H1 (cell line): ENCODE measurements at regions not wholly inside any gene's neighbourhood (a gene's known extent, or its start where the extent isn't known, plus 50 kb on each side); places are given as distances from the start of the nearest gene placed in this dataset.

Source experiments
- CTCF ChIA-PET: fragments of 300-600 bp; sonication (Branson Sonifier 250); formaldehyde crosslinking; loops from one replicate; lab custom pipeline; 2021; ENCODE audit not compliant: partially characterized antibody; lab: Charles Lee
- POLR2A ChIA-PET: fragments of 300-600 bp; sonication (Branson Sonifier 250); formaldehyde crosslinking; loops from one replicate; lab custom pipeline; 2021; ENCODE audit warnings: inconsistent platforms; ENCODE audit not compliant: partially characterized antibody; lab: Charles Lee
- DNase-seq, 2 experiments: peaks; one replicate each; pipeline versions ENCODE4 v3.0.0 to v3.0.0-alpha.2; 2010 to 2022; ENCODE audit warnings: low spot score in 2 of 2, low read depth in 1 of 2, mixed read lengths in 1 of 2
- FAIRE-seq: peaks from 2 replicates; lab custom pipeline; 2011; peaks lifted over from hg19 to GRCh38; lab: Jason Lieb, UNC
- H2AFZ ChIP-seq: 2 replicates; pipeline ENCODE4 v1.8.1; 2012; ENCODE audit warnings: low read length, inconsistent platforms
- H2AK5ac ChIP-seq: 2 replicates; pipeline ENCODE4 v1.6.1; 2013; ENCODE audit warnings: low read depth, low read length
- H2BK120ac ChIP-seq: replicated peaks from 2 replicates; pipeline ENCODE3; 2013; ENCODE audit warnings: low read depth, low read length, inconsistent platforms
- H2BK12ac ChIP-seq: 2 replicates; pipeline ENCODE4 v1.6.1; 2013; ENCODE audit warnings: low read depth, low read length
- H2BK15ac ChIP-seq: 2 replicates; pipeline ENCODE4 v1.6.1; 2013; ENCODE audit warnings: low read length
- H2BK20ac ChIP-seq: 2 replicates; pipeline ENCODE4 v1.6.1; 2013; ENCODE audit warnings: low read length
- H2BK5ac ChIP-seq: 2 replicates; pipeline ENCODE4 v1.6.1; 2013; ENCODE audit warnings: low read depth, low read length
- H3K14ac ChIP-seq: 2 replicates; pipeline ENCODE4 v1.6.1; 2013; ENCODE audit warnings: inconsistent platforms; ENCODE audit not compliant: insufficient read length
- H3K18ac ChIP-seq: 2 replicates; pipeline ENCODE4 v1.6.1; 2013; ENCODE audit warnings: low read length; ENCODE audit errors: extremely low read depth
- H3K23ac ChIP-seq: 2 replicates; pipeline ENCODE4 v1.6.1; 2013; ENCODE audit warnings: inconsistent platforms; ENCODE audit not compliant: insufficient read length
- H3K23me2 ChIP-seq: 2 replicates; pipeline ENCODE4 v1.6.1; 2013; ENCODE audit warnings: low read depth, low read length
- H3K27ac ChIP-seq: 2 replicates; pipeline ENCODE4 v1.6.1; 2011; ENCODE audit warnings: low read depth, low read length, inconsistent platforms
- H3K27me3 ChIP-seq, 4 experiments: replicated peaks in 1 of 4; 1 replicate in 1 of 4; 2 replicates in 3 of 4; pipeline versions ENCODE4 v1.6.1 to v1.8.1; 2011 to 2013; ENCODE audit warnings: low read length in 3 of 4, mild to moderate bottlenecking in 3 of 4, inconsistent platforms in 2 of 4, mixed read lengths in 2 of 4, moderate library complexity in 1 of 4; ENCODE audit not compliant: control insufficient read depth in 3 of 4, insufficient read depth in 3 of 4; ENCODE audit errors: extremely low read depth in 1 of 4
- H3K36me3 ChIP-seq, 4 experiments: 2 replicates each; pipeline versions ENCODE4 v1.6.1 to v1.8.1; 2011 to 2013; ENCODE audit warnings: mild to moderate bottlenecking in 4 of 4, low read length in 3 of 4, moderate library complexity in 2 of 4, control low read depth in 1 of 4, inconsistent platforms in 1 of 4; ENCODE audit not compliant: insufficient read depth in 4 of 4, control insufficient read depth in 2 of 4
- H3K4ac ChIP-seq: replicated peaks from 2 replicates; pipeline ENCODE3; 2013; ENCODE audit warnings: low read length, low read depth, mixed read lengths, inconsistent platforms; ENCODE audit not compliant: insufficient read length
- H3K4me1 ChIP-seq, 4 experiments: replicated peaks in 1 of 4; 1 replicate in 1 of 4; 2 replicates in 3 of 4; pipeline versions ENCODE4 v1.6.1 to v1.8.1; 2011 to 2013; ENCODE audit warnings: low read length in 3 of 4, inconsistent platforms in 2 of 4, mixed read lengths in 1 of 4; ENCODE audit not compliant: insufficient read depth in 4 of 4, control insufficient read depth in 3 of 4
- H3K4me2 ChIP-seq, 2 experiments: 2 replicates each; pipeline versions ENCODE4 v1.6.1 to v1.8.1; 2011 to 2013; ENCODE audit warnings: low read depth in 2 of 2, low read length in 2 of 2, control low read depth in 1 of 2, inconsistent platforms in 1 of 2, mild to moderate bottlenecking in 1 of 2; ENCODE audit not compliant: insufficient read depth in 1 of 2
- H3K4me3 ChIP-seq, 4 experiments: fragments of 200-600, 300-600 bp in 1 of 4; sonication (generic), shearing (Covaris generic), sonication (Bioruptor Twin) in 1 of 4; 2 replicates each; pipeline versions ENCODE4 v1.5.1 to v1.8.1; 2011 to 2016; ENCODE audit warnings: low read length in 4 of 4, low read depth in 3 of 4, control low read depth in 2 of 4, inconsistent platforms in 2 of 4, mild to moderate bottlenecking in 2 of 4, mixed read lengths in 1 of 4, moderate library complexity in 1 of 4; ENCODE audit not compliant: insufficient read depth in 2 of 4; ENCODE audit errors: extremely low read depth in 1 of 4
- H3K56ac ChIP-seq: replicated peaks from 2 replicates; pipeline ENCODE3; 2013; ENCODE audit warnings: low read depth, mild to moderate bottlenecking, mixed read lengths, low read length, inconsistent platforms; ENCODE audit not compliant: insufficient read length
- H3K79me1 ChIP-seq: 2 replicates; pipeline ENCODE4 v1.6.1; 2013; ENCODE audit warnings: low read depth, low read length, control low read depth
- H3K79me2 ChIP-seq, 2 experiments: 2 replicates each; pipeline versions ENCODE4 v1.6.1 to v1.8.1; 2012 to 2013; ENCODE audit warnings: low read length in 2 of 2, mild to moderate bottlenecking in 2 of 2, inconsistent platforms in 1 of 2; ENCODE audit not compliant: insufficient read depth in 2 of 2, control insufficient read depth in 1 of 2
- H3K9ac ChIP-seq, 4 experiments: replicated peaks in 1 of 4; 1 replicate in 1 of 4; 2 replicates in 3 of 4; pipeline versions ENCODE4 v1.6.1 to v1.8.1; 2011 to 2013; ENCODE audit warnings: low read depth in 3 of 4, low read length in 3 of 4, control low read depth in 2 of 4, mild to moderate bottlenecking in 2 of 4, moderate library complexity in 2 of 4, inconsistent platforms in 1 of 4; ENCODE audit errors: extremely low read depth in 1 of 4
- H3K9me3 ChIP-seq, 2 experiments: 2 replicates each; pipeline versions ENCODE4 v1.6.1 to v1.8.1; 2012 to 2013; ENCODE audit warnings: mild to moderate bottlenecking in 2 of 2, moderate library complexity in 2 of 2, control low read depth in 1 of 2, inconsistent platforms in 1 of 2, low read depth in 1 of 2, low read length in 1 of 2, mixed read lengths in 1 of 2; ENCODE audit not compliant: insufficient read depth in 2 of 2
- H4K20me1 ChIP-seq, 2 experiments: replicated peaks in 1 of 2; 2 replicates each; pipeline versions ENCODE3 to v1.8.1; 2011 to 2013; ENCODE audit warnings: inconsistent platforms in 2 of 2, low read length in 2 of 2, mild to moderate bottlenecking in 1 of 2; ENCODE audit not compliant: insufficient read depth in 2 of 2, control insufficient read depth in 1 of 2
- H4K5ac ChIP-seq: 2 replicates; pipeline ENCODE4 v1.6.1; 2013; ENCODE audit warnings: low read length, low read depth, mixed read lengths, inconsistent platforms; ENCODE audit not compliant: insufficient read length
- H4K8ac ChIP-seq: 2 replicates; pipeline ENCODE4 v1.8.0; 2013; ENCODE audit warnings: mild to moderate bottlenecking, moderate library complexity, low read length, inconsistent platforms; ENCODE audit not compliant: insufficient read depth; ENCODE audit errors: extremely low read depth
- H4K91ac ChIP-seq: replicated peaks from 2 replicates; pipeline ENCODE3; 2013; ENCODE audit warnings: low read length, mixed read lengths, inconsistent platforms; ENCODE audit not compliant: insufficient read length
- BACH1 ChIP-seq: IDR thresholded peaks from 2 replicates; pipeline ENCODE4 v1.6.1; 2012; ENCODE audit warnings: low read length, improper control_type of control experiment
- EGR1 ChIP-seq: IDR thresholded peaks from 2 replicates; pipeline ENCODE4 v1.6.1; 2011; ENCODE audit warnings: low read depth, low read length, borderline replicate concordance
- EP300 ChIP-seq, 2 experiments: IDR thresholded peaks; 1 replicate in 1 of 2; 2 replicates in 1 of 2; pipeline ENCODE4 v1.6.1; 2011 to 2012; ENCODE audit warnings: low read depth in 2 of 2, low read length in 2 of 2, mild to moderate bottlenecking in 2 of 2, borderline replicate concordance in 1 of 2, inconsistent platforms in 1 of 2, moderate library complexity in 1 of 2
- EZH2 ChIP-seq: fragments of 200-600 bp; sonication (generic); IDR thresholded peaks from 2 replicates; pipeline ENCODE4 v1.7.1; 2012; ENCODE audit warnings: low read depth, mild to moderate bottlenecking, moderate library complexity, low read length, inconsistent platforms; ENCODE audit not compliant: severe bottlenecking
- GABPA ChIP-seq: IDR thresholded peaks from 2 replicates; pipeline ENCODE4 v1.6.1; 2011; ENCODE audit warnings: mild to moderate bottlenecking, low read length, moderate library complexity, borderline replicate concordance; ENCODE audit not compliant: insufficient read depth
- GTF2F1 ChIP-seq: IDR thresholded peaks from 2 replicates; pipeline ENCODE4 v1.6.1; 2012; ENCODE audit warnings: low read depth, low read length, improper control_type of control experiment, borderline replicate concordance
- JUN ChIP-seq: IDR thresholded peaks from 2 replicates; pipeline ENCODE4 v1.6.1; 2011; ENCODE audit warnings: low read depth, mild to moderate bottlenecking, improper control_type of control experiment, low read length
- MAX ChIP-seq: IDR thresholded peaks from 2 replicates; pipeline ENCODE4 v1.6.1; 2012; ENCODE audit warnings: inconsistent platforms
- NANOG ChIP-seq: IDR thresholded peaks from 2 replicates; pipeline ENCODE4 v1.6.1; 2011; ENCODE audit warnings: low read length, low read depth, mild to moderate bottlenecking, inconsistent platforms; ENCODE audit not compliant: insufficient read depth, poor library complexity, severe bottlenecking
- NRF1 ChIP-seq: IDR thresholded peaks from 2 replicates; pipeline ENCODE4 v1.6.1; 2011; ENCODE audit warnings: mild to moderate bottlenecking, low read depth, low read length, improper control_type of control experiment
- POLR2A ChIP-seq, 2 experiments: IDR thresholded peaks; 1 replicate in 1 of 2; 2 replicates in 1 of 2; pipeline ENCODE4 v1.6.1; 2011; ENCODE audit warnings: low read depth in 2 of 2, low read length in 2 of 2, mild to moderate bottlenecking in 2 of 2; ENCODE audit errors: control extremely low read depth in 1 of 2
- RXRA ChIP-seq: IDR thresholded peaks from 2 replicates; pipeline ENCODE4 v1.6.1; 2011; ENCODE audit warnings: low read depth, mild to moderate bottlenecking, low read length, moderate library complexity; ENCODE audit not compliant: insufficient read depth
- SP4 ChIP-seq: IDR thresholded peaks from 2 replicates; pipeline ENCODE4 v1.6.1; 2012; ENCODE audit warnings: low read length, inconsistent platforms
- TCF12 ChIP-seq: IDR thresholded peaks from 2 replicates; pipeline ENCODE4 v1.6.1; 2011; ENCODE audit warnings: low read depth, mild to moderate bottlenecking, low read length
- YY1 ChIP-seq: IDR thresholded peaks from 2 replicates; pipeline ENCODE4 v1.6.1; 2011; ENCODE audit warnings: low read depth, mild to moderate bottlenecking, low read length
- ZNF274 ChIP-seq: IDR thresholded peaks from 2 replicates; pipeline ENCODE4 v1.7.0; 2012; ENCODE audit warnings: low read length, borderline replicate concordance; ENCODE audit errors: extremely low read depth
- WGBS, 2 experiments: shearing (Covaris generic) in 1 of 2; methylation state at CpG; one replicate each; pipeline versions ENCODE4 v1.1.6 to v1.1.7; 2013 to 2015; ENCODE audit warnings: low lambda C conversion rate in 2 of 2, mixed read lengths in 2 of 2, inconsistent platforms in 1 of 2, low coverage in 1 of 2, missing lambda C conversion rate in 1 of 2; ENCODE audit not compliant: insufficient replicate concordance in 2 of 2, insufficient coverage in 1 of 2, insufficient read length in 1 of 2; ENCODE audit errors: extremely low coverage in 1 of 2, missing lambda C conversion rate in 1 of 2; 5-methylcytosine and 5-hydroxymethylcytosine counted together

- no peak overlapping the region for H3K56ac ChIP-seq
- no peaks in the 10 kb centered on the region for H3K23me2 ChIP-seq
- H2BK20ac ChIP-seq = no peak overlapping the region
- H3K4me3 ChIP-seq = no peak overlapping the region
- H4K8ac ChIP-seq = no peak overlapping the region
- no peak overlapping the region for H3K4ac ChIP-seq
- H3K23ac ChIP-seq = no peak overlapping the region
- H4K5ac ChIP-seq = no peak overlapping the region
- no peaks in the 10 kb centered on the region for H3K9me3 ChIP-seq
- DNase-seq (no peak), FAIRE-seq (no peak)
- H2BK12ac ChIP-seq = no peak overlapping the region
- WGBS, 2 experiments = 88% methylated on average over 1 of the region's 1 CpG; no CpG with 5 or more reads in 1 of the 2 experiments
- H3K79me2 ChIP-seq = no peaks in the 10 kb centered on the region
- no peak overlapping the region for H3K18ac ChIP-seq
- no peak overlapping the region for H3K4me2 ChIP-seq
- no peak overlapping the region for H3K14ac ChIP-seq
- H2BK15ac ChIP-seq = no peak overlapping the region
- H2BK5ac ChIP-seq = no peak overlapping the region
- H3K79me1 ChIP-seq = no peaks in the 10 kb centered on the region
- H3K36me3 ChIP-seq = no peaks in the 10 kb centered on the region
- H2AFZ ChIP-seq = no peak overlapping the region
- H4K20me1 ChIP-seq = no peaks in the 10 kb centered on the region
- no peaks in the 10 kb centered on the region for H3K27me3 ChIP-seq
- H3K27ac ChIP-seq = no peak overlapping the region
- no peaks in the 10 kb centered on the region for H3K4me1 ChIP-seq
- POLR2A ChIA-PET = no interaction called here
- no peak overlapping the region for H2AK5ac ChIP-seq
- H4K91ac ChIP-seq = no peak overlapping the region
- no peak overlapping the region for H2BK120ac ChIP-seq
- no peak overlapping the region for H3K9ac ChIP-seq
- CTCF ChIA-PET = no interaction called here
- TF ChIP-seq JUN = no peak
- no peak for TF ChIP-seq EP300 (IDR thresholded peaks at IDR 0.05; ENCODE audit: borderline replicate concordance in 1 of 2, low read depth in 2 of 2, low read length in 2 of 2)
- no peak for TF ChIP-seq RXRA
- no peak for TF ChIP-seq TCF12
- TF ChIP-seq EZH2 = no peak
- TF ChIP-seq MAX = no peak
- no peak for TF ChIP-seq ZNF274
- no peak for TF ChIP-seq NRF1
- no peak for TF ChIP-seq NANOG
- no peak for TF ChIP-seq EGR1
- TF ChIP-seq BACH1 = no peak
- TF ChIP-seq YY1 = no peak
- no peak for TF ChIP-seq POLR2A (IDR thresholded peaks at IDR 0.05; ENCODE audit: control extremely low read depth in 1 of 2, low read depth in 2 of 2, low read length in 2 of 2)
- no peak for TF ChIP-seq SP4
- TF ChIP-seq GTF2F1 = no peak
- no peak for TF ChIP-seq GABPA
Measured at GRCh38 chr16:80287674-80288073, 253.1 kb upstream of the DYNLRB2 start.
